ENCODE measurements at regions not wholly inside any gene's neighbourhood (a gene's known extent, or its start where the extent isn't known, plus 50 kb on each side); places are given as distances from the start of the nearest gene placed in this dataset.

DNA sequence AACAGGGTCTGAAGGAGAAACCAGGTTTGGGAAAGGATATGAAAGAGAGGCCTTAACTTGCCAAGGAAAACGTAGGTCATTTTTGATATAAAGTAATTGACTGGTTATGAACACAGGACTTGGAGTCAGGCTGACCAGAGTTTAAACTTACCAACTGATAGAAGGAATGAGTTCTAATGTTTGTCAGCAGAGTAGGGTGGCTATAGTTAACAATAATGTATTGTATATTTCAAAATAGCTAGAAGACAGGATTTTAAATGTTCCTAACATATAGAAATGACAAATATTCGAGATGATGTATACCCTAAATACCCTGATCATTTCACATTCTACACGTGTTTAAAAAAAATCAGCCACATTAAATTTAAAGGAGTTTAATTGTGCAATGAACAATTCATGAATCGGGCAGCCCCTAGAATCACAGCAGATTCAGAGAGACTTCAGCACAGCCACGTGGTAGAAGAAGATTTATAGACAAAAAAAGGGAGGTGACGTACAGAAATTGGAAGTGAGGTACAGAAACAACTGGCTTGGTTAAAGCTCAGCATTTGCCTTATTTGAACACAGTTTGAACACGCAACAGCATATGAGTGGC, 52.5 kb upstream of the PLEKHG7 start:
- no peak for DNase-seq

DNA sequence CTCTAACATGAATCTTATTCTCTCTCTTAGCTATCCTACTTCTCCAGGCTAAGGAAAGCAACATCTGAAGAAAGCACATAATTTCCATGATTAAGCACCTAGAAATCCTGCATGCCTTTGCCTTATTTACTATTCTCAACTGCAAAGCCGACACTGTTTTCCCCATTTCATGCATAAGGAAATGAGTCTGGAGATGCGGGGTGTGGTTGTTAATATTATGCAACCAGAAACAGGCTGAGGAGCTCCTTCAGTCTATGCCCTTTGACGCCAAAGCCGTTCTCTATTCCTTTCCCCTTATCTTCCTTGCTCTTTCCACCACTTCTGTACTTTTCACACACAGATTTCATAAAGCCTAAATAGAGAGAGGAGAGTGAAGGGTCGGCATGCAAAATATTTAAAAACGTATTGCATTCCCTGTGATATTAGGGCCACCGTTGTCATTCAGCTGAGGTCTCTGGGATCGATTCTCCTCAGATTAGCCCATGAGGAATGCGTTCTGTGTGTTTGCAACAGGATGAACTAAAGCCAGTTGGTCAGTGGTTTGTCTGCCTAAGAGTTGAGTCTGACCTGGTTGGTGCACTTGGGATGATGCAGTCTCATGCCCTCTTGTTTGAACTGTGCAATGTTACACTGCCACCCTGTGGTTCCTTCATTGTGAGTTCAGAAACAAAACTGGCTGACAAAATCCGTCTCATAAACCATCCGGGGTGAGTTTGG, 53.1 kb upstream of the PLEKHG7 start:
- peak; percentile 50 for DNase-seq

DNA sequence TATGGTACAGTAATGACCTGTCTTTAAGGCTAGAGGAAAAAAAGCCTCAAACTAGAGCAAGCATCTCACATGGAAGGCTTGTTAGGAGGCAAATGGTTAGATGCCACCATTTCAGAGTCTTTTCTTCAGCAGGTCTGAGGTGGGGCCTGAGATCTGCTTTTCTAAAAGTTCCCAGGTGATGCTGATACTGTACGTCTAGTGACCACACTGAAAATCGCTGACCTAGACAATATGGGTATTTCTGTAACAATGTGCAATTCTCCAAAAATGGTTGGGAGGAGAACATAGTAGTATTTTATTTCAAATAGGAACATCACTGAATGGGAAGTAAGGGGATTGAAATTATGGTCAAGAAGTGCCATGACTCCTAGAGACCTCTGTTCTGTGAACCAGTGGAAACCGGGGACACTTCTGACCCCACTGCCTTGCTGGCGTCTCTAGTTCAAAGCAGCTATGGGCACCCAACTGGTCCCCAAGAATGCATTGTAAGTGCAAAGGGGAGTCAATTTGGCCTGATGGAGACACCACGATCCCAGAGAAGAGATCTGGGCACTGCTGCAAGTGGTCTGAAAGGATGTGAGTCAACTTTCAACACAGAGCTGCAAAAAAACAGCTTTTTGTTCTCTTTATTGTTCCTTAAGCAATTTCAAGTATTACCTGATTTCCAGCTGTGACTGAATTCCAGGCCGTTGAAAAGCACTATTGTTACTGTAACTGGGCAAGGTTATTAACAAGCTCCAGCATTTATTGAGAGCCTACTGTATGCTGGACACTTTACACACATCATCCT, 54.4 kb upstream of the PLEKHG7 start:
- DNase-seq = no peak

DNA sequence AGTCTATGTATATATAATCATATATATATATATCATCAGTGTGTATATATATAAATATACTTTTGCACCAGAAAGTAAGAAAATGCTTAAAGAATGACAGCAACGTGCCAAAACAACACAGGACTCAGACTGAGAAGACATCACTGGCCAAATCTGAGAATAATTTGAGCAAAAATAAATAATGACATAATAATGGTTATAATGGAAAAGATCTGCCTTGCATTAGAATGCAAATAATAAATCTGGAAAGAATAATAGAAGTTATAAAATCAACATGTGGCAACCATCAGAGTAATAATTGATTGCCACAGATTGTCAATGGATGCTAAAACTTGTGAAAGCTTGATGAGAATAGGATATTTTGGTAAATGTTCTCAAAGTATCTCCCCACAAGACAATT, 61.5 kb upstream of the PLEKHG7 start:
- DNase-seq = no peak

DNA sequence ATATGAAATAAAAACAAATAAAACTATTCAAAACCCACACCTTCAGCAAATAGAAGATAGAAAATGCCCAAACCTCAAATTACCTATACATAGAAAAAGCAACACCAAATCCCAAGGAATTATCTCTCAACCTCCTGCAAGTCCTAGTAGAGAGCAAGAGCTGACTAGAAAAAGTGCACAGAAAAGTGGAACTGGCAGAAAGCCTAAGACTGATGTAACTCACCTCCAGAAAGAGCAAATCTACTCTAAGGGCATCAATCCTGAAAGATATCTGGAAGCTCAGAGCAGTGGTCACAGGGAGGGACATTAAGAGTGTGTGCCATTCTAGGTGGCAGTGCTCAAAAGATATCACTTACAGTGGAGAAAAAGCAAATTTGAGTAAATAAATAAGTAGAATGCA, 62.1 kb upstream of the PLEKHG7 start:
- no peak for DNase-seq

DNA sequence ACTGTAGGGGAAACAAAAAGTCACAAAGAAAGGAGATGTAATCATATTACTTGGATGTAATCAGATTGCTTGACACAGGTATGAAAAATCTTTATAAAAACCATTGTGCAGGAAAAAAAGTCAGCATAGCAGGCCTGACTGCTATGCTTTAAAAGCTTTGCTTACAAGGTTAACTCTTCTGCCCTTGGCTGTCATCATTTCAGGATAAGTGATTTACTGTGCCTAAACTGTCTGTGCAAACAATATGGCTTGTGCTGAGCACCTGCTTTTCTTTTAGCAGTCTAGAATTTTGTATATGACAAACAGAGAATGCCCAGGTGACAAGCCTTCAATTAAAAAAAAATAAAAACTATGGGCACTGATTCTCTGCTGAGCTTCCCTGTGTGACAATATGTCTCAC, 63.8 kb upstream of the PLEKHG7 start:
- DNase-seq = peak; percentile 35

DNA sequence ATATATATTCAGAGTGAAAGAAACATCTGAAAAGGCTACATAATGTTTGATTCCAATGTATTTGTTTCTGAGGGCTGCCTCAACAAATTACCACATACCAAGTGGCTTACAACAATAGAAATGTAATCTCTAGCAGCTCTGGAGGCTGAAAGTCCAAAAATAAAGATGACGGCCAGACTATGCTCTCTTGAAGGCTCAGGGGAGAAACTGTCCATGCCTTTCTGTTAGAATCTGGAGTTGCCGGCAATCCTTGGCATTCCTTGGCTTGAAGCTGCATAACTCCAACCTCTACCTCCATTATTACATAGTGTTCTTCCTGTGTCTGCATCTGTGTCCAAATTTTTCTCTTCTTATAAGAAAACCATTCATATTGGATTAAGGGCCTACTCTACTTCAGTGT, 68.1 kb upstream of the PLEKHG7 start:
- no peak for DNase-seq

DNA sequence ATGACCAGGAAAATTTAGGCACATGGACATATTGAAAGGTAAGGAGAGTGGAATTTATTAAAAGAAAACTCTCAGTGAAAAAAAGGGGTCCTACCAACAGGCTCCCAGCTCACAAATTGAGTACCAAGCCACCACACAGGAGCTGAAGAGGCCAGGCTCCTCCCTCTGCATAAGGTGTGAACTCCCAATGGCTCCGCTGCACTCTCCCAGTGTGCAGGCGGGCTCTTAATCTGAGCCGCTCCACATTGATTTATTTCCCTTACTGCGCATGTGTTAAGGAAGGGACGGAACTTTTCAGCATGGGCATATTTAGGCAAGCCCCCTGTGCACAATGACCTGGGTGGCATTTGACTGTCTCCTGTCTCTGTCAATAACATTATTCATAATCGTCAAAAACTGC, 68.6 kb upstream of the PLEKHG7 start:
- DNase-seq = no peak

DNA sequence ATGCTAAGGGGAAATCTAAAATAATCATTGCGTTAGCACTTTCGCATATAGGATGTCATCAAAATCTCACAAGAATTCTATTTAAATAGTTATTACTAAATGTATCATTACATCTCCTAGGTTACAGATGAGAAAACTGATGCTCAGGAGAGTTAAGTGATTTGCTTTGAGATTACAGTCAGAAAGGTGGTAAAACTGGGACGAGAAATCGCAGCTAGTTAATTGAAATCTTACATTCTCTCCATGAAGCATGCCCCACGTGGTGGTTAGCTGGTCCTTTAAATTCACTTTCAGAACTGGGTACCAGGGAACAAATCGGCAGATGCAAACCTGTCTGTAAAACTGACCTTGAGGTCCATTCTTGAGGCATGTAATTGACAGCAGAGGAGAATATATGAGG, 71.8 kb upstream of the PLEKHG7 start:
- DNase-seq = no peak

DNA sequence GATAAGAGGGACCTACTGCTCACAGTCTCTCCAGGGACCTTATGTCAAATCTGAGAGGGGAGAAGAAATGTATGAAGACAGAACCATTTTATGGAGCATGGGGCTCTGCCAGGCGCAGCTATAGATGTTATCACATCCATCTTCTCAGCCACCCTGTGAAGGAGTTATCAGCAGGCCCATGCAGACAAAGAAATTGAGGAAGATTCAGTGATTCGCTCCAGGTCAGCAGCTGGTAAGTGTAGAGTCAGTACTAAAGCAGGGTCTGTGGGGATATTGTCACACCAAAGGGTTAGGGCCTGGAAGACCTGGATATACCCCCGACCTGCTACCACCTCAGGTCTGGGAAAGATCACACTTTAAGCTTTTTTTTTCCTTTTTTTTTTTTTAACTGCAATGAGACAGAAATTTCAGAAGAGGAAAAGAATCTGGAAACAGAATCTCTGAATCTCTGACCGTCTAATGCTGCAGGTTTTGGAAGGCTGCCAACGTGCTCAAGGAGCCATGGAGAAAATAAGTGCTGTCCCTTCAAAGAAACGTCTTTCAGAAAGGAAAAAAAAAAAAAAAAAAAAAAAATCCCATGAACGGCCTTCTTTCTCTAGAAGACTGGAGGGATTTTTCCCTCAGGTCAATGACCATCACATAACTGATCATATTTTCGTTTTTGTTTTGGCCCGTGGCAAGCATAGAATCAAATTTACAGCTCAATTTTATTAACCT, 73.3 kb upstream of the PLEKHG7 start:
- DNase-seq = peak; percentile 10

DNA sequence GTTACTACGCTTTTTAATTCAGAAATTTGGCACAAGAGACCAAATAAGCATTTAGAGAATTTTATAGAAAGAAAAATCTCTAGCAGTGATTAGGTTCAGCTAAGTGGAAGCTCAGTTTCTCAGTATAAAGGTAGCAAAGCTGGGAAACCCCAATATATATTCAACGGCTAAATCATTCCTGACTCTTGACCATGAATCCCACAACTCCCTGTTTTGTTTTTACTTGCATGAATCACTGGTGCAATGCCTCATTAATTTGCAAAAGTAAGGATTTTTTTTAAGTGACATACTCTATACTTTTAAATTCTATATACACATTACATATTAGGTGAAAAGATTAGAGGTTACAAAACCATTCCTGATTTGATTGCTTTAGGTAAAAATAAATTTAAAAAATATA, 74.3 kb upstream of the PLEKHG7 start:
- DNase-seq = no peak

DNA sequence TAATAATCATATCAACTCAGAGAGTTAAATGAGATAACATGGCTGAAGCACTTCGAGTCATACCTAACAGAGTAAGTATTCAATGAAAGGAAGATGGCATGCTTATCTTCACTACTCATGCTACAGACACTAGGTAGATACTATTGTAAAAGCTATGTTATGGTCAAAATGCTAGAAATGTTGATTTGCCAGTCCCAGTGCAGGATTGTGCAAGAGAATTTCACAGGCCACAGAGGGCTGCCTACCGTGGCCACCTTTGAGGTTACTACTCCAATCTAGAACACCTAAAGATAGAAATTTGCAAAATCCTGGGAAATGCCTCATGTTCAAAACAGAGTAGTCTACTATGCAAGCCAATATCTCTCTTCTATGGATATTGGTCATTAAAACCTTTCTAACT, 75.3 kb upstream of the PLEKHG7 start:
- DNase-seq = no peak

DNA sequence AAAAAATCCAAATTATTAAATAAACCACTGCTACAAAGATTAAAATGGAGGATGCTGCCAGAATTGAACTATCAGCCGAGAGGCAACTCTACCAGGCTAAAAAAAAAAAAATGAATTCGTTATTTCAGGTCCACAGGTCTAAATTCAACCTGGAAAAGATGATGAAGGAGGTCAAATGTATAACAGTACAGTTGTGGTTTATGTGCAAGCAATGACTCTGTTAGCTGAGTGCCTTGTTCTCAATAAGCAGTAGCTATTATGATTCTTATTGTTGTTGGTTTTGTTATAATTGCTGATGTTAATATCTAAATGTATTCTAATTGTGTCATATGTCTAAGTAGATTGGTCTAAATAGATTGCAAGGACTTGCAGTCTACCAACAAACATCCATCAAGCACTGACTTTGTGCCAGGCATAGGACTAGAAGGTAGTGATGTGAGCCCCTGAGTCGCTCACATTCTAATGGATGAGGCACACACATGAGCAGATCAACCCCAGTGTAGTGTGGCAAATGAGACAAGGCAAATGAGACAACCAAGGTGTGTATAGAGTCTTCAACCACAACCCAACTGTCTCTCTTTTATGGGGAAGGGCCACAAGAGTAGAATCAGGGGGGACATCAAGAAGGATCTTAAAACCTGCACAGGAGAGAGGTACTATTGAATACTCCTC, 77.0 kb upstream of the PLEKHG7 start:
- DNase-seq = no peak

DNA sequence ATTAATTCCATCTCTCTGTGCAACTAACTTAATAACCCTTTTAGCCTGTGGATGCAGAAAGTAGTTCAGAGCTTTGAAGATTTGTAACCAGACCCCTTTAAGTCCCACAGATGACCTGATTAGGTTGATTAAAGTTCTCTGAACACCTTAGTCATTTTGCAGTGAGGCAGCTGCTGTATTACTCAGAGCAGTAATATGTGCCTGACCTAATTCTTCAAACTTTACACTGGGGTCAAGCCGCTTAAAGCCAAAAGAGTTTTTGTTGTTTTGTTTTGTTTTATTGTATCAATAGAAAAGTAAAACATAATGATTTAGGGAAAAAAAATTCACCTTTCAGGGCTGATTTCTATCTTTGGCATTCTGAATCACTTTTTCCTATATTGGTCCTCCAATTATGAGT, 78.6 kb upstream of the PLEKHG7 start:
- no peak for DNase-seq

DNA sequence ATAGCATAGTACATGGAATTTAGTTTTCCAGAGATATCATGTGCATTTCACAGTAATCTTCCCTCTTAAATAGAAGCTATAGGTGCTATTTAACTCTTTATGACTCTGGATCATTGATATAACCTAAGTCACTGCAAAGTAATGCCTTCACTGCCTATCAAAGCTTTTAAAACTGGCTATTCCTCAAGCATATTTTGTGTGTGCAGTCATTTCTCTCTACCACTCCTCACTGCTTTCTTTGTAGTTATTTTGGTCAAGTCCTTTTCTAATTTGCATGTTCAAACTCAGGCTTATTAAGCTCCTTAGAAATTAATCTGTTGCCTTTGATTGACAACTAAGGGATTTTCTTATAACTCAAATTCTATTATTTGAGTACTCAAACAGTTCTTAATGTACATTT, 79.4 kb upstream of the PLEKHG7 start:
- DNase-seq = no peak

DNA sequence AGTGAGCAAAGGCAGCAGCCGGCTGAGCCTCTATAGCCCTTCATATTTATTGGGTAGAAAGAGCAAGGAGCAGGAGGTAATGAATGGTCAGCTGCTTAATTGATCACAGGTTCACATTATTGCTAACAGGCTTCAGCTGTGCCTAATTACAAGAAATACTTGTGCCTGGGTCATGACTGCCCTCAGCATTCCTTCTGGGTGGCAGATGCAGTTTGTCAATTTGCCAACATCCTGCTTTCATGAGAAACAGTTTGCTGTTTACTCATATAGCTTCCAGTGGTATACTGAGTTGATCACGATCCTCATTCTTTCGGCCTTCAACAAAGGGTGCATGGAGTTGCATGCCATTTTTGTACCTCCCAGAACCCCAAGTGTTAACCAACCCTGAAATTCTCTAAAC, 81.0 kb upstream of the PLEKHG7 start:
- DNase-seq = no peak

DNA sequence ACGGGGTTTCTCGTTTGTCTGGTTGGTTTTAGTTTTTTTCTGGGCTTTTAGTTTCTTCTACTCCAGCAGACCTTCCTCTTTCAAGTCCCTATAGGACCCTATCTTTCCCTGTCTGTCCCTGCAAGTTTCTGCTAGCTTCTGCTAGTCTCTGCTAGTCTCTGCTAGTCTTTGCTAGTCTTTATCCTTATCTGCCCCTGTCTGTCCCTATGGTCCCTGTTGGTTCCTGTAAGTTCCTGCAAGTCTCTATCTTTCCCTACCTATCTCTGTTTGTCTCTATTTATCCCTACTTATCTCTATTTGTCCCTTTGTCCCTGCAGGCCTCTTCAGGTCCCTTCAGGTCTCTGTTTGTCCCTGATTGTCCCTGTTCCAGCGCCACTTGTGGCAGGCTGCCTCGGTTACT, 81.5 kb upstream of the PLEKHG7 start:
- DNase-seq = no peak

DNA sequence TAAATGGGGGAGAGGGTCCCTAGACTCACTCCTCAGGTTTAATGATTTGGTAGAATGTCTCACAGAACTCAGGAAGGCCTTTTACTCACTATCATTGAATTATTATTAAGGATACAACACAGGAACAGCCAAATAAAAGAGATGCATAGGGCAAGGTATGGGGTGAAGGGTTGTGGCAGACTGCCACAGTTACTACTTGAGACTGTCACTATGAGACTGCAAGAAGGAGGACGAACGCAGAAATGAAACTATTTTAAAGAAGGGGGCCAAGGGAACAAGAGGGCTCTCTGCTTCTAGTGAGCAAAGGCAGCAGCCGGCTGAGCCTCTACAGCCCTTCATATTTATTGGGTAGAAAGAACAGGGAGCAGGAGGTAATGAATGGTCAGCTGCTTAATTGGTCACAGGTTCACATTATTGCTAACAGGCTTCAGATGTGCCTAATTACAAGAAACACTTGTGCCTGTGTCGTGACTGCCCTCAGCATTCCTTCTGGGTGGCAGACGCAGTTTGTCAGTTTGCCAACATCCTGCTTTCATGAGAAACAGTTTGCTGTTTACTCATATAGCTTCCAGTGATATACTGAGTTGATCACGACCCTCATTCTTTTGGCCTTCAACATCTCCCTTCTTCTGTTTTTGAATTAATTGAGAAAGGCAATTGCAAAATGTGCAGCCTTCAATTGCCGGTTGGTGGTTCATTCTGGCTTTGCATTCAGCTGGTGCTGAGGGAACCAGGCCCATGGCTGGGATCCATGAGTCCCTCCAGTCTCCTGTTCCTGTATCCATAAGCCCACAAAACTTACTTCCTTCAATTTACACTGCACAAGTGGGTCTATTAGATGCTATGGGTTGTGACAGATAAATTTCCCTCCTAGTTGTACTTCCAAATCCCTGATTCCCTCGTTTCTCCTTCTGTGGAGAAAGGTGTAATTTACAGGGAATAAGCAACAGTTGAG, 82.8 kb upstream of the PLEKHG7 start:
- DNase-seq = no peak

DNA sequence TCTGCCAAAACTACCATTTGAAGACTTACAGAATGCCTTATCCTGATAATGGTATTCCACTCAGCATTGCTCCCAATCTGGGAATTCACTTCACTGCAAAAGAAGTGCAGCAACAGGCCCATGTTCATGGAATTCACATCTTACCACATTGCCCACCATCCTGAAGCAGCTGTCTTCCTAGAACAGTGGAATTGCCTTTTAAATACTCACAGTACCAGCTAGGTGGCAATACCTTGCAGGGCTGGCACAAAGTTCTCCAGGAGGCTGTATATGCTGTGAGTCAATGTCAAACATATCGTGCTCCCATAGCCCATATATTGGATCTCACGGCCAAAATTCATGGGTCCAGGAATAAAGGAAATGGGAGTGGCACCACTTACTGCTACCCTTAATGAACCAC, 83.8 kb upstream of the PLEKHG7 start:
- no peak for DNase-seq

DNA sequence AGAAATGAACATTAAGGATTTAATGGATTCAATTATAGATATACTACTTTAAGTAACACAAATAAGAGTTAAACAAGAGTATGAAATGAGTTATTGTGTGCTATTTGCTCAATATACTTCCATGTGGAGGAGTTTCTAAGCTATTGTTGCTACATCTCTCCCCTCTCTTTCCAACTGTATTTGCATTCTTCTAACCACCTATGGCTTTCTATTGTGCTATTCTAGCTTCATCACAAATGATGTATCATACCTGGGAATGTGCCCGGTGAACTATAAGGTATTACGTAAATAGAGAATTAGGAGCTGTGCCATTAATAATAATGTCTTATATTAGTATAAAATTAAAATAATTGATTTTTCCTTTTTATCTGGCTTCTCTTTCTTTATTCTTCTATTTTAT, 87.1 kb upstream of the PLEKHG7 start:
- no peak for DNase-seq

DNA sequence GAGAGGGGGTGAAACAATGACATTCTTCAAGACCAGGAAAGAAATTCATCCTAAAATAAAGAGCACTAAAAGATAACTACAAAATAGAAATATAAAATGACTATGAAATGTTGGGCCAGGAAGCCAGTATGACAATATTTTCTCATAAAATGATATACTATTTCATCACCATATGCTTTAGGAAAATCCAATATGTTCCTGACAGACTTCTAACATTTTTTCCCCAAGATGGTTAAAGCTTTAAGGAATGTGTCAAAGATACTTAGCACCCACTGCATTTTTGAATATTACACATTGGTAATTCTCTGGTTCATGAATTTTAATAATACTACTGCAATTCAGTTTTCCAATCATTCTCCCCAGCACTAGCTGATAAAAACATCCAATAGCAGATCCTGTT, 87.7 kb upstream of the PLEKHG7 start:
- DNase-seq = no peak

DNA sequence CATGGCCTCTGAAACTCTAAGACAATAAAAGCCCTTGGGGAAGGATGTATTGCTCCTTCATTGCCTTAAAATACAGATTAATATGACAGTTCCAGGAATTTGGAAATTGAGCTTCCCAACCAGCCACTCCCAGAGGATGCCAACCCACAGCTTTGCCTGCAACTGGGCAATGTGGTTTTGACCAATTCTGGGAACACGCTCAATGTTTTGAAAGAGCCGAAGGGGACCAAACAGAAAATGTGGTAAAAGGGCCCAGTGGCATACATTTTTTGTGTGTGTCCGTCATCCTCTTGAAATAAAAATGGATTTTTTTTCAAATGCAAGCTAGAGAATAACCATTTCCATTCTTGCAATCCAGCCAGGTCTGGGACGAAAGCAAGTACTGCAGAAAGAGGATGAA, 88.3 kb upstream of the PLEKHG7 start:
- DNase-seq = no peak

Measured in NCI-H1092 treated with DMSO at 0.1 percent for 48 hours (cell line).